Upper lobe of left lung (tissue), 4 donors: ENCODE measurements at regions not wholly inside any gene's neighbourhood (a gene's known extent, or its start where the extent isn't known, plus 50 kb on each side); places are given as distances from the start of the nearest gene placed in this dataset.

ENCODE experiments used
- CTCF ChIP-seq, 6 experiments: fragments of 450-650 bp in 4 of 6; fragments of 200-600 bp in 2 of 6; sonication (generic) in 2 of 6; IDR thresholded peaks; one replicate each; pipeline ENCODE4 v1.5.1; 2016 to 2019; ENCODE audit warnings: antibody characterized with exemption in 6 of 6
- POLR2A ChIP-seq, 4 donors: fragments of 450-650 bp; IDR thresholded peaks; one replicate each; pipeline ENCODE4 v1.5.1; 2016 to 2017; ENCODE audit warnings: antibody characterized with exemption in 4 of 4, mild to moderate bottlenecking in 2 of 4
- POLR2AphosphoS5 ChIP-seq, 2 donors: sonication (generic); formaldehyde crosslinking; IDR thresholded peaks; one replicate each; pipeline ENCODE4 v1.5.1; 2017; ENCODE audit warnings: antibody characterized with exemption in 2 of 2

- no peak for TF ChIP-seq CTCF (IDR thresholded peaks at IDR 0.05)
- TF ChIP-seq POLR2AphosphoS5 (IDR thresholded peaks at IDR 0.05): no peak
- TF ChIP-seq POLR2A (IDR thresholded peaks at IDR 0.05): no peak
Measured at GRCh38 chr2:67829470-67829869, 233.3 kb downstream of the C1D start.
